H1 (cell line): ENCODE measurements at regions not wholly inside any gene's neighbourhood (a gene's known extent, or its start where the extent isn't known, plus 50 kb on each side); places are given as distances from the start of the nearest gene placed in this dataset.

Experiments used
- FOSL1 ChIP-seq: IDR thresholded peaks from 2 replicates; pipeline ENCODE4 v1.6.1; 2011; ENCODE audit warnings: mild to moderate bottlenecking, low read depth, low read length, moderate library complexity; ENCODE audit not compliant: insufficient read depth
- KDM1A ChIP-seq: fragments of 200-600, 300-600 bp; sonication (generic); IDR thresholded peaks from 2 replicates; pipeline ENCODE4 v1.7.1; 2016; ENCODE audit warnings: mild to moderate bottlenecking, low read length, borderline replicate concordance
- RNF2 ChIP-seq: fragments of 200-900, 300-1000 bp; sonication (generic); IDR thresholded peaks from 2 replicates; pipeline ENCODE4 v1.7.1; 2016; ENCODE audit warnings: borderline replicate concordance, low read depth, mild to moderate bottlenecking, antibody characterized with exemption, low read length; ENCODE audit not compliant: poor library complexity, severe bottlenecking; ENCODE audit errors: missing control alignments
- SIRT6 ChIP-seq: IDR thresholded peaks from one replicate; pipeline ENCODE4 v1.7.1; 2012; ENCODE audit warnings: low read length, inconsistent platforms
- ZNF274 ChIP-seq: IDR thresholded peaks from 2 replicates; pipeline ENCODE4 v1.7.0; 2012; ENCODE audit warnings: low read length, borderline replicate concordance; ENCODE audit errors: extremely low read depth

GRCh38 chr2:217070043-217070430, 210.2 kb upstream of the TNP1 start (continued):
- TF ChIP-seq KDM1A: no peak
- TF ChIP-seq ZNF274: no peak
- TF ChIP-seq FOSL1: no peak
- no peak for TF ChIP-seq SIRT6
- no peak for TF ChIP-seq RNF2
